ENCODE measurements at regions not wholly inside any gene's neighbourhood (a gene's known extent, or its start where the extent isn't known, plus 50 kb on each side); places are given as distances from the start of the nearest gene placed in this dataset.
"Not testable (repeated sequence)": the region's sequence is repeated elsewhere in the genome, so short reads cannot be mapped to it uniquely, and the experiment has no call there.

- H3K36me3 ChIP-seq (ENCODE audit: control insufficient read depth in 1 of 2, insufficient read depth in 2 of 2, low read length in 2 of 2), result peaks cover 0 to 2% of the 10 kb centered on the region in 2 experiments; a peak in 1 of 4 replicates
- no peak for TF ChIP-seq POLR2AphosphoS5 (IDR thresholded peaks at IDR 0.05; ENCODE audit: low read depth, low read length)
- TF ChIP-seq EGR1 (IDR thresholded peaks at IDR 0.05; ENCODE audit: low read depth), result no peak
- no peak for TF ChIP-seq CBX3 (IDR thresholded peaks at IDR 0.05; ENCODE audit: low read depth)
- TF ChIP-seq ZFX (IDR thresholded peaks at IDR 0.05), result no peak
- TF ChIP-seq ZNF274 (IDR thresholded peaks at IDR 0.05; ENCODE audit: low read depth, low read length), result no peak
- no peak for TF ChIP-seq JUND (IDR thresholded peaks at IDR 0.05)
- no peak for TF ChIP-seq POLR2A (IDR thresholded peaks at IDR 0.05; ENCODE audit: borderline replicate concordance, extremely low read depth, insufficient read depth, insufficient read length)
- TF ChIP-seq TCF7L2 (IDR thresholded peaks at IDR 0.05; ENCODE audit: borderline replicate concordance, extremely low read depth, insufficient read depth, insufficient read length), result no peak
- TF ChIP-seq, protein P1, sequence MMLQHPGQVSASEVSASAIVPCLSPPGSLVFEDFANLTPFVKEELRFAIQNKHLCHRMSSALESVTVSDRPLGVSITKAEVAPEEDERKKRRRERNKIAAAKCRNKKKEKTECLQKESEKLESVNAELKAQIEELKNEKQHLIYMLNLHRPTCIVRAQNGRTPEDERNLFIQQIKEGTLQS (IDR thresholded peaks at IDR 0.05), result no peak
- no peak for TF ChIP-seq CEBPB (IDR thresholded peaks at IDR 0.05; ENCODE audit: low read depth)
- TF ChIP-seq, protein P2, sequence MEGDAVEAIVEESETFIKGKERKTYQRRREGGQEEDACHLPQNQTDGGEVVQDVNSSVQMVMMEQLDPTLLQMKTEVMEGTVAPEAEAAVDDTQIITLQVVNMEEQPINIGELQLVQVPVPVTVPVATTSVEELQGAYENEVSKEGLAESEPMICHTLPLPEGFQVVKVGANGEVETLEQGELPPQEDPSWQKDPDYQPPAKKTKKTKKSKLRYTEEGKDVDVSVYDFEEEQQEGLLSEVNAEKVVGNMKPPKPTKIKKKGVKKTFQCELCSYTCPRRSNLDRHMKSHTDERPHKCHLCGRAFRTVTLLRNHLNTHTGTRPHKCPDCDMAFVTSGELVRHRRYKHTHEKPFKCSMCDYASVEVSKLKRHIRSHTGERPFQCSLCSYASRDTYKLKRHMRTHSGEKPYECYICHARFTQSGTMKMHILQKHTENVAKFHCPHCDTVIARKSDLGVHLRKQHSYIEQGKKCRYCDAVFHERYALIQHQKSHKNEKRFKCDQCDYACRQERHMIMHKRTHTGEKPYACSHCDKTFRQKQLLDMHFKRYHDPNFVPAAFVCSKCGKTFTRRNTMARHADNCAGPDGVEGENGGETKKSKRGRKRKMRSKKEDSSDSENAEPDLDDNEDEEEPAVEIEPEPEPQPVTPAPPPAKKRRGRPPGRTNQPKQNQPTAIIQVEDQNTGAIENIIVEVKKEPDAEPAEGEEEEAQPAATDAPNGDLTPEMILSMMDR (IDR thresholded peaks at IDR 0.05 in 2 of 3, conservative IDR thresholded peaks at IDR 0.05 in 1 of 3; ENCODE audit: borderline replicate concordance in 1 of 3, insufficient read depth in 1 of 3, low read depth in 2 of 3, low read length in 2 of 3), result peak in 2 of 3 experiments; percentile 8 to 12; a peak in 1 of 6 replicates
- TF ChIP-seq MAX (IDR thresholded peaks at IDR 0.05), result no peak
- TF ChIP-seq RAD21 (IDR thresholded peaks at IDR 0.05; ENCODE audit: low read depth), result peak; percentile 29; the same call in 1 of the 2 replicates
- ChIA-PET CTCF (no interaction called here), POLR2A (no interaction called here), RAD21 (ENCODE audit: low non-redundant PET in 1 of 2, low total read pairs in 2 of 2, uncharacterized antibody in 2 of 2, unreplicated experiment in 2 of 2) (no interaction called here)
- H4K20me1 ChIP-seq (ENCODE audit: insufficient read depth), result no peaks in the 10 kb centered on the region
- no peaks in the 10 kb centered on the region for H3K27me3 ChIP-seq (ENCODE audit: insufficient read depth, low read length)
- no peaks in the 10 kb centered on the region for H3K9me2 ChIP-seq (ENCODE audit: insufficient read depth)
- H3K9me3 ChIP-seq (ENCODE audit: control insufficient read depth in 1 of 2, insufficient read depth in 1 of 2, low read depth in 1 of 2, low read length in 2 of 2), result no peaks in the 10 kb centered on the region
- BruUV-seq (replicated peaks), result no TSS peak
- no peak overlapping the region for H3K4me3 ChIP-seq (replicated peaks in 1 of 2; ENCODE audit: low read depth in 1 of 2, low read length in 2 of 2)
- intact Hi-C loops (cut with micrococcal nuclease), result no loop called here
- no peak overlapping the region for H3K4me2 ChIP-seq (ENCODE audit: low read length)
- ATAC-seq (no peak), DNase-seq (ENCODE audit: low read depth, low spot score) (no peak)
- no peaks in the 10 kb centered on the region for H3K4me1 ChIP-seq (ENCODE audit: control insufficient read depth in 1 of 2, insufficient read depth in 2 of 2, low read length in 2 of 2)
- H3K9ac ChIP-seq (ENCODE audit: low read length), result no peak overlapping the region
- H2AFZ ChIP-seq (ENCODE audit: low read depth, low read length, poor library complexity, severe bottlenecking), result no peak overlapping the region
- H3K27ac ChIP-seq (ENCODE audit: low read depth, low read length), result no peak overlapping the region
- H3K79me2 ChIP-seq (ENCODE audit: insufficient read depth, low read length), result no peaks in the 10 kb centered on the region
Measured at GRCh38 chr12:100058482-100059029, 73.8 kb upstream of the ANKS1B start.

GRCh38 chr12:100046202-100046601 lies 61.5 kb upstream of the ANKS1B start:
- DNase-seq (ENCODE audit: low read depth, low spot score); H3K27ac ChIP-seq (ENCODE audit: low read depth, low read length); H3K36me3 ChIP-seq (ENCODE audit: control insufficient read depth in 1 of 2, insufficient read depth in 2 of 2, low read length in 2 of 2); H2AFZ ChIP-seq (ENCODE audit: low read depth, low read length, poor library complexity, severe bottlenecking); H3K9ac ChIP-seq (ENCODE audit: low read length); POLR2A ChIA-PET; BruUV-seq (replicated peaks); H3K4me1 ChIP-seq (ENCODE audit: control insufficient read depth in 1 of 2, insufficient read depth in 2 of 2, low read length in 2 of 2); intact Hi-C loops (cut with micrococcal nuclease); ATAC-seq; H3K9me3 ChIP-seq (ENCODE audit: control insufficient read depth in 1 of 2, insufficient read depth in 1 of 2, low read depth in 1 of 2, low read length in 2 of 2); H3K27me3 ChIP-seq (ENCODE audit: insufficient read depth, low read length); H3K79me2 ChIP-seq (ENCODE audit: insufficient read depth, low read length); H4K20me1 ChIP-seq (ENCODE audit: insufficient read depth); H3K9me2 ChIP-seq (ENCODE audit: insufficient read depth); CTCF ChIA-PET; H3K4me2 ChIP-seq (ENCODE audit: low read length); H3K4me3 ChIP-seq (replicated peaks in 1 of 2; ENCODE audit: low read depth in 1 of 2, low read length in 2 of 2); RAD21 ChIA-PET (ENCODE audit: low non-redundant PET in 1 of 2, low total read pairs in 2 of 2, uncharacterized antibody in 2 of 2, unreplicated experiment in 2 of 2): not testable (repeated sequence)

Measured in HCT116 (cell line).